Osteoblast (primary cell): ENCODE measurements at regions not wholly inside any gene's neighbourhood (a gene's known extent, or its start where the extent isn't known, plus 50 kb on each side); places are given as distances from the start of the nearest gene placed in this dataset.

Experiments
- DNase-seq: peaks from one replicate; pipeline ENCODE4 v3.0.0; 2011; ENCODE audit warnings: low spot score, mixed read lengths; ENCODE audit not compliant: insufficient read length; ENCODE audit errors: missing footprints
- H2AFZ ChIP-seq: 2 replicates; pipeline ENCODE4 v1.6.0; 2011; ENCODE audit warnings: mild to moderate bottlenecking, low read length
- H3K27ac ChIP-seq: 2 replicates; pipeline ENCODE4 v1.5.1; 2011; ENCODE audit warnings: mild to moderate bottlenecking, low read depth, low read length, moderate library complexity
- H3K27me3 ChIP-seq: 2 replicates; pipeline ENCODE4 v1.6.0; 2012; ENCODE audit warnings: mild to moderate bottlenecking, control low read depth, inconsistent platforms, low read length, moderate library complexity; ENCODE audit not compliant: insufficient read depth
- H3K36me3 ChIP-seq: 2 replicates; pipeline ENCODE4 v1.5.1; 2011; ENCODE audit warnings: mild to moderate bottlenecking, low read length, control low read depth, moderate library complexity; ENCODE audit not compliant: insufficient read depth
- H3K4me1 ChIP-seq: 2 replicates; pipeline ENCODE4 v1.5.1; 2011; ENCODE audit warnings: mild to moderate bottlenecking, low read length, control low read depth, moderate library complexity; ENCODE audit not compliant: insufficient read depth
- H3K4me2 ChIP-seq: 2 replicates; pipeline ENCODE4 v1.6.0; 2011; ENCODE audit warnings: mild to moderate bottlenecking, low read length; ENCODE audit not compliant: insufficient read depth
- H3K4me3 ChIP-seq: fragments of 200-600 bp; sonication (generic); 3 replicates; pipeline ENCODE4 v1.5.1; 2012; ENCODE audit warnings: mild to moderate bottlenecking, low read length, inconsistent platforms; ENCODE audit not compliant: insufficient read depth
- H3K79me2 ChIP-seq: 2 replicates; pipeline ENCODE4 v1.6.0; 2012; ENCODE audit warnings: mild to moderate bottlenecking, low read length, control low read depth, inconsistent platforms; ENCODE audit not compliant: insufficient read depth
- H3K9me3 ChIP-seq: 2 replicates; pipeline ENCODE4 v1.5.1; 2011; ENCODE audit warnings: low read depth, low read length, control low read depth
- H4K20me1 ChIP-seq: 2 replicates; pipeline ENCODE4 v1.6.0; 2012; ENCODE audit warnings: mild to moderate bottlenecking, low read length, control low read depth; ENCODE audit not compliant: insufficient read depth
- TF ChIP-seq, protein P1 (sequence below): IDR thresholded peaks from 2 replicates; pipeline ENCODE4 v1.5.1; 2011; ENCODE audit warnings: mild to moderate bottlenecking, low read depth, low read length, moderate library complexity; ENCODE audit errors: extremely low read depth

DNA sequence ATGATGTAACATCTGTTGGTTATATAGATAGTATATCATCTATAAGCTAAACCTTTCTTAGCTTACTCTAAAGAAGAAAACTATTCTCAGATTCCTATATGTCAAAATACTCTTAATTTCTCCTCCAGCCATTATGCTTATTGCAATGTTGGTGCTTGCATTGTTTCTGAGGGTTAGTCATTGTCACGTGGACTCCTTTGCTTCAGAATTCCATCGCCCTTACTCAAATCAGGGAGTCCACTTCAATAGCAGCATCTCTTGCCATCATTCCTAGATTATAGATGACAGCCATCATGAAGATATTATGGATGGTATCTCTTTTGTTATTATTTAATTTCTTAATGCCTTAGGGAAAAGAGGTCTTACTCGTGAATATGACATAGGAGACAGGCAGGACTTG, 776.1 kb downstream of the TENT5A start:
- Histone ChIP-seq H3K27ac (no peak overlapping the region), H3K4me2 (no peak overlapping the region), H4K20me1 (no peaks in the 10 kb centered on the region), H3K27me3 (no peaks in the 10 kb centered on the region), H2AFZ (no peak overlapping the region), H3K79me2 (no peaks in the 10 kb centered on the region), H3K4me3 (no peak overlapping the region), H3K4me1 (no peaks in the 10 kb centered on the region), H3K9me3 (no peaks in the 10 kb centered on the region), H3K36me3 (no peaks in the 10 kb centered on the region)
- TF ChIP-seq, protein P1, sequence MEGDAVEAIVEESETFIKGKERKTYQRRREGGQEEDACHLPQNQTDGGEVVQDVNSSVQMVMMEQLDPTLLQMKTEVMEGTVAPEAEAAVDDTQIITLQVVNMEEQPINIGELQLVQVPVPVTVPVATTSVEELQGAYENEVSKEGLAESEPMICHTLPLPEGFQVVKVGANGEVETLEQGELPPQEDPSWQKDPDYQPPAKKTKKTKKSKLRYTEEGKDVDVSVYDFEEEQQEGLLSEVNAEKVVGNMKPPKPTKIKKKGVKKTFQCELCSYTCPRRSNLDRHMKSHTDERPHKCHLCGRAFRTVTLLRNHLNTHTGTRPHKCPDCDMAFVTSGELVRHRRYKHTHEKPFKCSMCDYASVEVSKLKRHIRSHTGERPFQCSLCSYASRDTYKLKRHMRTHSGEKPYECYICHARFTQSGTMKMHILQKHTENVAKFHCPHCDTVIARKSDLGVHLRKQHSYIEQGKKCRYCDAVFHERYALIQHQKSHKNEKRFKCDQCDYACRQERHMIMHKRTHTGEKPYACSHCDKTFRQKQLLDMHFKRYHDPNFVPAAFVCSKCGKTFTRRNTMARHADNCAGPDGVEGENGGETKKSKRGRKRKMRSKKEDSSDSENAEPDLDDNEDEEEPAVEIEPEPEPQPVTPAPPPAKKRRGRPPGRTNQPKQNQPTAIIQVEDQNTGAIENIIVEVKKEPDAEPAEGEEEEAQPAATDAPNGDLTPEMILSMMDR: no peak
- DNase-seq: no peak

- no peak for DNase-seq
- no peaks in the 10 kb centered on the region for H3K9me3 ChIP-seq
- no peaks in the 10 kb centered on the region for H4K20me1 ChIP-seq
- no peak overlapping the region for H3K4me3 ChIP-seq
- no peaks in the 10 kb centered on the region for H3K27me3 ChIP-seq
- H3K4me2 ChIP-seq: no peak overlapping the region
- TF ChIP-seq, protein P1: no peak
- H3K36me3 ChIP-seq: no peaks in the 10 kb centered on the region
- no peaks in the 10 kb centered on the region for H3K79me2 ChIP-seq
- no peak overlapping the region for H2AFZ ChIP-seq
- no peaks in the 10 kb centered on the region for H3K4me1 ChIP-seq
- H3K27ac ChIP-seq: no peak overlapping the region
These were observed 777.9 kb downstream of the TENT5A start for GRCh38 chr6:80974579-80974978.

DNA sequence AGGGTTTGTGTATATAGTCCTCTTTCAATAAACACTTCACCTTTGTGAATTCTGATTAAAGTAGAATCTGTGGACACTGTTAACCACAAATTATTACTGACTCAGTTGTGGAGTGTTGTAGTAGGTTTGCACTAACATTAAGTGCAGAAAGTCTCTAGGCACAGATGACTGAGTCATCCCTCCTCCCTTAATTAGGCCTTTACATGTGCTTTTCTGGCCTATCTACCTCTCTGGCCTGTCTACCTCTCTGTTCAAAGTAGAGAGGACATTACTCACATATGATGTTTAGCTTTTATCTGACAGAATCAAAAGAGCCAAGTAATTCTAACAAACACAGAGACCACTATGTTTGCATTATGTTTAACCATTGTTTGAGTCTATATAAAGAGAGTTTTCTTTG, 783.0 kb downstream of the TENT5A start:
- TF ChIP-seq, protein P1: no peak
- no peaks in the 10 kb centered on the region for H3K79me2 ChIP-seq
- no peak for DNase-seq
- no peak overlapping the region for H3K4me2 ChIP-seq
- H3K27me3 ChIP-seq: no peaks in the 10 kb centered on the region
- no peak overlapping the region for H2AFZ ChIP-seq
- H3K9me3 ChIP-seq: no peaks in the 10 kb centered on the region
- H3K4me3 ChIP-seq: no peak overlapping the region
- H3K27ac ChIP-seq: no peak overlapping the region
- H3K4me1 ChIP-seq: no peaks in the 10 kb centered on the region
- H4K20me1 ChIP-seq: no peaks in the 10 kb centered on the region
- H3K36me3 ChIP-seq: no peaks in the 10 kb centered on the region

GRCh38 chr6:80967609-80968008, 784.9 kb downstream of the TENT5A start:
- no peak overlapping the region for H3K4me2 ChIP-seq
- no peaks in the 10 kb centered on the region for H3K27me3 ChIP-seq
- H3K36me3 ChIP-seq: no peaks in the 10 kb centered on the region
- no peaks in the 10 kb centered on the region for H3K9me3 ChIP-seq
- H3K4me3 ChIP-seq: no peak overlapping the region
- no peaks in the 10 kb centered on the region for H4K20me1 ChIP-seq
- no peak overlapping the region for H3K27ac ChIP-seq
- no peaks in the 10 kb centered on the region for H3K79me2 ChIP-seq
- H2AFZ ChIP-seq: no peak overlapping the region
- TF ChIP-seq, protein P1: no peak
- no peak for DNase-seq
- no peaks in the 10 kb centered on the region for H3K4me1 ChIP-seq
